ENCODE measurements at regions not wholly inside any gene's neighbourhood (a gene's known extent, or its start where the extent isn't known, plus 50 kb on each side); places are given as distances from the start of the nearest gene placed in this dataset.

- Histone ChIP-seq H4K20me1 (ENCODE audit: insufficient read depth, low read length) (no peaks in the 10 kb centered on the region), H3K27me3 (replicated peaks; ENCODE audit: insufficient read depth, low read length) (peaks cover 25% of the 10 kb centered on the region), H3K9me3 (replicated peaks; ENCODE audit: insufficient read depth, low read length) (no peaks in the 10 kb centered on the region), H3F3A (ENCODE audit: insufficient read depth, low read length) (peaks cover 7% of the 10 kb centered on the region; the same call in 1 of the 2 replicates), H3K9ac (ENCODE audit: low read length) (no peak overlapping the region), H3K4me3 (ENCODE audit: low read length) (no peak overlapping the region), H3K79me2 (ENCODE audit: low read length) (no peaks in the 10 kb centered on the region), H3K4me1 (ENCODE audit: low read length) (peaks cover 12% of the 10 kb centered on the region), H2AFZ (ENCODE audit: low read length) (no peak overlapping the region), H3K27ac (ENCODE audit: low read length) (no peak overlapping the region), H3K9me2 (replicated peaks; ENCODE audit: insufficient read depth, low read length) (no peaks in the 10 kb centered on the region), H3K36me3 (replicated peaks; ENCODE audit: insufficient read depth, low read length) (no peaks in the 10 kb centered on the region), H3K4me2 (ENCODE audit: low read depth, low read length) (no peak overlapping the region)
- TF ChIP-seq EZH2 (optimal IDR thresholded peaks at IDR 0.05; ENCODE audit: low read depth, low read length) (no peak), EZH2phosphoT487 (IDR thresholded peaks at IDR 0.05; ENCODE audit: low read length) (no peak)
- TF ChIP-seq, protein P1, sequence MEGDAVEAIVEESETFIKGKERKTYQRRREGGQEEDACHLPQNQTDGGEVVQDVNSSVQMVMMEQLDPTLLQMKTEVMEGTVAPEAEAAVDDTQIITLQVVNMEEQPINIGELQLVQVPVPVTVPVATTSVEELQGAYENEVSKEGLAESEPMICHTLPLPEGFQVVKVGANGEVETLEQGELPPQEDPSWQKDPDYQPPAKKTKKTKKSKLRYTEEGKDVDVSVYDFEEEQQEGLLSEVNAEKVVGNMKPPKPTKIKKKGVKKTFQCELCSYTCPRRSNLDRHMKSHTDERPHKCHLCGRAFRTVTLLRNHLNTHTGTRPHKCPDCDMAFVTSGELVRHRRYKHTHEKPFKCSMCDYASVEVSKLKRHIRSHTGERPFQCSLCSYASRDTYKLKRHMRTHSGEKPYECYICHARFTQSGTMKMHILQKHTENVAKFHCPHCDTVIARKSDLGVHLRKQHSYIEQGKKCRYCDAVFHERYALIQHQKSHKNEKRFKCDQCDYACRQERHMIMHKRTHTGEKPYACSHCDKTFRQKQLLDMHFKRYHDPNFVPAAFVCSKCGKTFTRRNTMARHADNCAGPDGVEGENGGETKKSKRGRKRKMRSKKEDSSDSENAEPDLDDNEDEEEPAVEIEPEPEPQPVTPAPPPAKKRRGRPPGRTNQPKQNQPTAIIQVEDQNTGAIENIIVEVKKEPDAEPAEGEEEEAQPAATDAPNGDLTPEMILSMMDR (IDR thresholded peaks at IDR 0.05; ENCODE audit: low read length), result no peak
- no peak for DNase-seq
These were observed 881.3 kb upstream of the NR2F2 start for GRCh38 chr15:95449230-95449628.

DNA sequence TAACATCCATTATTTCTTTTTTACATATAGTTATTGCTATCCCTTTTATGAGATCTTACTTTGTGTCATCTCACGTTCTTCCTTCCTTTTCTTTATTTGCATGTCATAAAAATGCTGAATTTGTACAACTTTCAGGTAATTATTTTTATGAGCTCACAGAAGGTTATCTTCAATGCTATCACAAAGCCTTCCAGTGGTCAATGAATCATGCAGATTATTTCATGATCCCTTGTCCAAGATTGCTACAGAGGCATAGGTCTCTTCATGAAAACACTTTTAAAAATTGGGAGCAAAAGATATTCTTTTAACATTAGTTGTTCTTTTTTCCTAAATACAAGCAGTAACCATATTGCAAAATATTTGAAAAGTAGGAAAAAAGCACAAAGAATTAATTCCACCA, 880.1 kb upstream of the NR2F2 start:
- Histone ChIP-seq H3K4me1 (ENCODE audit: low read length) (peaks cover 12% of the 10 kb centered on the region), H3K9me3 (replicated peaks; ENCODE audit: insufficient read depth, low read length) (no peaks in the 10 kb centered on the region), H3K9me2 (replicated peaks; ENCODE audit: insufficient read depth, low read length) (no peaks in the 10 kb centered on the region), H4K20me1 (ENCODE audit: insufficient read depth, low read length) (no peaks in the 10 kb centered on the region), H3K4me2 (ENCODE audit: low read depth, low read length) (no peak overlapping the region), H3K4me3 (ENCODE audit: low read length) (no peak overlapping the region), H3K27ac (ENCODE audit: low read length) (no peak overlapping the region), H2AFZ (ENCODE audit: low read length) (no peak overlapping the region), H3K9ac (ENCODE audit: low read length) (no peak overlapping the region), H3F3A (ENCODE audit: insufficient read depth, low read length) (peaks cover 7% of the 10 kb centered on the region; the same call in 1 of the 2 replicates), H3K27me3 (replicated peaks; ENCODE audit: insufficient read depth, low read length) (peaks cover 15% of the 10 kb centered on the region), H3K79me2 (ENCODE audit: low read length) (no peaks in the 10 kb centered on the region), H3K36me3 (replicated peaks; ENCODE audit: insufficient read depth, low read length) (no peaks in the 10 kb centered on the region)
- TF ChIP-seq, protein P1 (IDR thresholded peaks at IDR 0.05; ENCODE audit: low read length), result no peak
- no peak for TF ChIP-seq EZH2phosphoT487 (IDR thresholded peaks at IDR 0.05; ENCODE audit: low read length)
- TF ChIP-seq EZH2 (optimal IDR thresholded peaks at IDR 0.05; ENCODE audit: low read depth, low read length), result no peak
- no peak for DNase-seq

GRCh38 chr15:95451938-95452337, 878.6 kb upstream of the NR2F2 start:
- Histone ChIP-seq H3K4me2 (ENCODE audit: low read depth, low read length) (no peak overlapping the region), H4K20me1 (ENCODE audit: insufficient read depth, low read length) (no peaks in the 10 kb centered on the region), H3K9me2 (replicated peaks; ENCODE audit: insufficient read depth, low read length) (no peaks in the 10 kb centered on the region), H3K79me2 (ENCODE audit: low read length) (no peaks in the 10 kb centered on the region), H3K27me3 (replicated peaks; ENCODE audit: insufficient read depth, low read length) (peaks cover 15% of the 10 kb centered on the region), H3K36me3 (replicated peaks; ENCODE audit: insufficient read depth, low read length) (no peaks in the 10 kb centered on the region), H3K9ac (ENCODE audit: low read length) (no peak overlapping the region), H3K4me1 (ENCODE audit: low read length) (peaks cover 6% of the 10 kb centered on the region), H3K4me3 (ENCODE audit: low read length) (no peak overlapping the region), H3K9me3 (replicated peaks; ENCODE audit: insufficient read depth, low read length) (no peaks in the 10 kb centered on the region), H3F3A (ENCODE audit: insufficient read depth, low read length) (peaks cover 7% of the 10 kb centered on the region; the same call in 1 of the 2 replicates), H3K27ac (ENCODE audit: low read length) (no peak overlapping the region), H2AFZ (ENCODE audit: low read length) (no peak overlapping the region)
- TF ChIP-seq, protein P1 (IDR thresholded peaks at IDR 0.05; ENCODE audit: low read length), result no peak
- TF ChIP-seq EZH2phosphoT487 (IDR thresholded peaks at IDR 0.05; ENCODE audit: low read length), result no peak
- TF ChIP-seq EZH2 (optimal IDR thresholded peaks at IDR 0.05; ENCODE audit: low read depth, low read length), result no peak
- DNase-seq, result no peak

Measured in MM.1S (cell line).